ENCODE measurements at regions not wholly inside any gene's neighbourhood (a gene's known extent, or its start where the extent isn't known, plus 50 kb on each side); places are given as distances from the start of the nearest gene placed in this dataset.

- no peak for DNase-seq (ENCODE audit: low read depth)
Observed at GRCh38 chr7:34603711-34604444, 54.1 kb upstream of the NPSR1 start.
